Calu3 (cell line): ENCODE measurements at regions not wholly inside any gene's neighbourhood (a gene's known extent, or its start where the extent isn't known, plus 50 kb on each side); places are given as distances from the start of the nearest gene placed in this dataset.
A peak's percentile ranks its signal among the peaks of the same experiment; 100 is the strongest.

ENCODE experiments used
- BruUV-seq: library from RNA; stranded (reverse); fragments of 400-500 nt; replicated peaks from 2 replicates; lab custom pipeline; 2021; lab: Mats Ljungman, UMichigan
- CTCF ChIA-PET: fragments of 300-600 bp; sonication (Branson Sonifier 250); formaldehyde crosslinking; loops from one replicate; lab custom pipeline; 2022; ENCODE audit warnings: antibody characterized with exemption; lab: Charles Lee
- DNase-seq: peaks from one replicate; pipeline ENCODE4 v3.0.0; 2022
- H3K27ac Mint-ChIP-seq: one replicate; pipeline ENCODE4 v1.8.0; 2022; ENCODE audit warnings: mixed read lengths; ENCODE audit not compliant: unreplicated experiment
- H3K27me3 Mint-ChIP-seq: one replicate; pipeline ENCODE4 v1.8.0; 2022; ENCODE audit warnings: mixed read lengths; ENCODE audit not compliant: unreplicated experiment
- H3K36me3 Mint-ChIP-seq: one replicate; pipeline ENCODE4 v1.8.0; 2022; ENCODE audit warnings: mild to moderate bottlenecking, moderate library complexity, mixed read lengths; ENCODE audit not compliant: insufficient read depth, unreplicated experiment
- H3K4me1 Mint-ChIP-seq: one replicate; pipeline ENCODE4 v1.8.0; 2022; ENCODE audit warnings: mild to moderate bottlenecking, low read depth, mixed read lengths; ENCODE audit not compliant: unreplicated experiment
- H3K4me3 Mint-ChIP-seq: one replicate; pipeline ENCODE4 v1.8.0; 2022; ENCODE audit warnings: mild to moderate bottlenecking, low read depth, moderate library complexity, mixed read lengths; ENCODE audit not compliant: unreplicated experiment
- H3K9me3 Mint-ChIP-seq: one replicate; pipeline ENCODE4 v1.8.0; 2022; ENCODE audit warnings: low read depth, mixed read lengths; ENCODE audit not compliant: unreplicated experiment
- CTCF ChIP-seq: fragments of 200-600 bp; IDR thresholded peaks from one replicate; pipeline ENCODE4 v1.8.0; 2022; ENCODE audit warnings: antibody characterized with exemption; ENCODE audit not compliant: unreplicated experiment
- intact Hi-C: fragments of 100-400 bp; cut with micrococcal nuclease; formaldehyde crosslinking; loops from one replicate; pipeline ENCODE4 v1.10.0; 2022; ENCODE audit not compliant: unreplicated experiment

GRCh38 chr9:129316281-129317030 lies 138.4 kb upstream of the IER5L start:
- BruUV-seq: no TSS peak
- Mint-ChIP-seq H3K27me3 (no peaks in the 10 kb centered on the region), H3K9me3 (no peaks in the 10 kb centered on the region), H3K27ac (no peak overlapping the region), H3K4me3 (no peak overlapping the region), H3K4me1 (peaks cover 8% of the 10 kb centered on the region), H3K36me3 (no peaks in the 10 kb centered on the region)
- intact Hi-C loops: no loop called here
- TF ChIP-seq CTCF: no peak
- no peak for DNase-seq
- CTCF ChIA-PET: no interaction called here

GRCh38 chr9:129313331-129313955 lies 135.4 kb upstream of the IER5L start:
- Mint-ChIP-seq H3K4me3 (no peak overlapping the region), H3K27ac (no peak overlapping the region), H3K9me3 (no peaks in the 10 kb centered on the region), H3K4me1 (no peaks in the 10 kb centered on the region), H3K36me3 (no peaks in the 10 kb centered on the region), H3K27me3 (no peaks in the 10 kb centered on the region)
- no peak for DNase-seq
- intact Hi-C loops: no loop called here
- no peak for TF ChIP-seq CTCF
- no TSS peak for BruUV-seq
- CTCF ChIA-PET: interaction anchor here (0.6 kb wide), 1 partner anchor 14 kb away, joined by 6 read pairs; no protein-coding TSS in a partner anchor

- intact Hi-C loops: no loop called here
- no peak for DNase-seq
These were observed 134.4 kb upstream of the IER5L start for GRCh38 chr9:129312251-129313122.

More at GRCh38 chr9:129312251-129313122, 134.4 kb upstream of the IER5L start:
- H3K27ac Mint-ChIP-seq: peak overlapping the region; percentile 68
- no peaks in the 10 kb centered on the region for H3K4me1 Mint-ChIP-seq
- H3K9me3 Mint-ChIP-seq: no peaks in the 10 kb centered on the region
- no peaks in the 10 kb centered on the region for H3K27me3 Mint-ChIP-seq
- H3K36me3 Mint-ChIP-seq: no peaks in the 10 kb centered on the region
- CTCF ChIA-PET: no interaction called here
- no peak for TF ChIP-seq CTCF
- no peak overlapping the region for H3K4me3 Mint-ChIP-seq
- BruUV-seq: no TSS peak
